ENCODE measurements at regions not wholly inside any gene's neighbourhood (a gene's known extent, or its start where the extent isn't known, plus 50 kb on each side); places are given as distances from the start of the nearest gene placed in this dataset.
"Not testable (repeated sequence)": the region's sequence is repeated elsewhere in the genome, so short reads cannot be mapped to it uniquely, and the experiment has no call there.

- POLR2A ChIA-PET = no interaction called here
- no peak for TF ChIP-seq CTCF (IDR thresholded peaks at IDR 0.05; ENCODE audit: control extremely low read depth, extremely low read depth, low read depth, missing control alignments)
- CTCF ChIA-PET = interaction anchor here (1.2 to 1.6 kb wide), 2 partner anchors 13 to 26 kb away, joined by 3 to 4 read pairs; no protein-coding TSS in a partner anchor
- no peak for DNase-seq (ENCODE audit: extremely low spot score)
Measured at GRCh38 chr18:33826151-33826550, 248.1 kb downstream of the ASXL3 start.

- ChIA-PET POLR2A (no interaction called here), CTCF (interaction anchor here (1.1 kb wide), 1 partner anchor 31 kb away, joined by 3 read pairs; no protein-coding TSS in a partner anchor)
- DNase-seq (ENCODE audit: extremely low spot score) = no peak
- no peak for TF ChIP-seq CTCF (IDR thresholded peaks at IDR 0.05; ENCODE audit: control extremely low read depth, extremely low read depth, low read depth, missing control alignments)
Measured at GRCh38 chr18:33821503-33821902, 243.5 kb downstream of the ASXL3 start.

- DNase-seq (ENCODE audit: extremely low spot score) = no peak
- ChIA-PET CTCF (interaction anchor here (1.3 kb wide), 1 partner anchor 20 kb away, joined by 3 read pairs; no protein-coding TSS in a partner anchor), POLR2A (no interaction called here)
- no peak for TF ChIP-seq CTCF (IDR thresholded peaks at IDR 0.05; ENCODE audit: control extremely low read depth, extremely low read depth, low read depth, missing control alignments)
Measured at GRCh38 chr18:33820517-33821371, 242.7 kb downstream of the ASXL3 start.

- DNase-seq (ENCODE audit: extremely low spot score); POLR2A ChIA-PET: not testable (repeated sequence)
- CTCF ChIA-PET = interaction anchor here (1.1 to 1.3 kb wide), 2 partner anchors 18 to 21 kb away, joined by 3 to 6 read pairs; no protein-coding TSS in a partner anchor
Measured at GRCh38 chr18:33819692-33820343, 241.8 kb downstream of the ASXL3 start.

GRCh38 chr18:33818145-33818544, 240.1 kb downstream of the ASXL3 start:
- no peak for DNase-seq (ENCODE audit: extremely low spot score)
- no peak for TF ChIP-seq CTCF (IDR thresholded peaks at IDR 0.05; ENCODE audit: control extremely low read depth, extremely low read depth, low read depth, missing control alignments)
- POLR2A ChIA-PET = no interaction called here
- CTCF ChIA-PET = interaction anchor here (0.9 to 1.8 kb wide), 3 partner anchors 9 to 16 kb away, joined by 3 to 4 read pairs (median 3); no protein-coding TSS in a partner anchor

GRCh38 chr18:33817096-33817495, 239.1 kb downstream of the ASXL3 start:
- ChIA-PET POLR2A (no interaction called here), CTCF (interaction anchor here (1.3 to 1.8 kb wide), 2 partner anchors 8 to 9 kb away, joined by 3 to 4 read pairs; no protein-coding TSS in a partner anchor)
- no peak for TF ChIP-seq CTCF (IDR thresholded peaks at IDR 0.05; ENCODE audit: control extremely low read depth, extremely low read depth, low read depth, missing control alignments)
- DNase-seq (ENCODE audit: extremely low spot score) = no peak

Data from GM10248 (cell line).